Lung (tissue), 11 donors: ENCODE measurements at regions not wholly inside any gene's neighbourhood (a gene's known extent, or its start where the extent isn't known, plus 50 kb on each side); places are given as distances from the start of the nearest gene placed in this dataset.
A peak's percentile ranks its signal among the peaks of the same experiment; 100 is the strongest.

Source experiments
- ATAC-seq: fragments of 200-7000 bp; cut with Tn5 transposase; one replicate; pipeline ENCODE4 v1.9.1; 2020; ENCODE audit warnings: moderate number of reproducible peaks; ENCODE audit not compliant: insufficient read depth, low FRiP score
- DNase-seq, 3 donors: peaks; one replicate each; pipeline ENCODE4 v3.0.0-alpha.2; 2013 to 2017
- H3K27ac ChIP-seq, 2 donors: one replicate each; pipeline ENCODE4 v1.5.1; 2013; ENCODE audit warnings: mild to moderate bottlenecking in 2 of 2, moderate library complexity in 2 of 2, control low read depth in 1 of 2, inconsistent platforms in 1 of 2, low read depth in 1 of 2, low read length in 1 of 2
- H3K27me3 ChIP-seq, 3 donors: one replicate each; pipeline ENCODE4 v1.5.1; 2013; ENCODE audit warnings: low read length in 2 of 3; ENCODE audit not compliant: control insufficient read depth in 3 of 3, insufficient read depth in 3 of 3
- H3K36me3 ChIP-seq, 4 donors: one replicate each; pipeline ENCODE4 v1.5.1; 2013; ENCODE audit warnings: low read length in 4 of 4, mild to moderate bottlenecking in 1 of 4, moderate library complexity in 1 of 4; ENCODE audit not compliant: control insufficient read depth in 4 of 4, insufficient read depth in 4 of 4
- H3K4me1 ChIP-seq, 5 donors: one replicate each; pipeline ENCODE4 v1.5.1; 2013; ENCODE audit warnings: low read length in 5 of 5, mild to moderate bottlenecking in 2 of 5, moderate library complexity in 1 of 5; ENCODE audit not compliant: control insufficient read depth in 5 of 5, insufficient read depth in 5 of 5
- H3K4me3 ChIP-seq: one replicate; pipeline ENCODE4 v1.5.1; 2013; ENCODE audit warnings: mild to moderate bottlenecking, control low read depth, moderate library complexity
- H3K9ac ChIP-seq, 2 donors: one replicate each; pipeline ENCODE4 v1.5.1; 2013; ENCODE audit warnings: low read length in 2 of 2, control low read depth in 1 of 2; ENCODE audit not compliant: insufficient read depth in 1 of 2
- H3K9me3 ChIP-seq, 4 donors: one replicate each; pipeline ENCODE4 v1.5.1; 2013; ENCODE audit warnings: low read length in 3 of 4, mild to moderate bottlenecking in 1 of 4, moderate library complexity in 1 of 4; ENCODE audit not compliant: control insufficient read depth in 4 of 4, insufficient read depth in 3 of 4
- CTCF ChIP-seq: IDR thresholded peaks from 2 replicates; pipeline ENCODE4 v1.5.1; 2012; ENCODE audit warnings: mild to moderate bottlenecking; ENCODE audit errors: control extremely low read depth, extremely low read depth
- WGBS, 2 donors: extraction: QIAGEN DNeasy Blood & Tissue Kit; methylation state at CpG; one replicate each; pipeline ENCODE4 v1.1.7; 2013; 5-methylcytosine and 5-hydroxymethylcytosine counted together
- donor health status: control.
- donor health status: control.
- donor health status: Bipolar disorder and iron deficiency.
- donor health status: healthy.
- donor health status: DM: yes; HTN: yes; CAD: no.

GRCh38 chr10:117674646-117675045 is 132.1 kb downstream of the EMX2 start:
- Histone ChIP-seq H3K9me3 (peaks cover 0 to 3% (median 0%) of the 10 kb centered on the region in 4 donors), H3K9ac (no peak overlapping the region), H3K27me3 (peaks cover 0 to 5% (median 0%) of the 10 kb centered on the region in 3 donors), H3K4me3 (no peak overlapping the region), H3K4me1 (peaks cover 0 to 6% (median 0%) of the 10 kb centered on the region in 5 donors), H3K27ac (no peak overlapping the region), H3K36me3 (no peaks in the 10 kb centered on the region)
- TF ChIP-seq CTCF: no peak
- WGBS, 2 donors: 74 to 80% methylated on average over 6 of the region's 6 CpGs
- ATAC-seq (no peak), DNase-seq (no peak)

GRCh38 chr10:117675514-117676055 is 133.0 kb downstream of the EMX2 start:
- 51 to 60% methylated on average over 11 to 15 of the region's 15 CpGs for WGBS, 2 donors
- TF ChIP-seq CTCF: no peak
- peaks cover 0 to 3% (median 0%) of the 10 kb centered on the region in 4 donors for H3K9me3 ChIP-seq
- no peak overlapping the region for H3K4me3 ChIP-seq
- H3K36me3 ChIP-seq: no peaks in the 10 kb centered on the region
- ATAC-seq (no peak), DNase-seq (peak in 2 of 3 donors; percentile 25)
- H3K27me3 ChIP-seq: peaks cover 0 to 5% (median 0%) of the 10 kb centered on the region in 3 donors
- no peak overlapping the region for H3K9ac ChIP-seq
- no peak overlapping the region for H3K27ac ChIP-seq
- peaks cover 0 to 6% (median 0%) of the 10 kb centered on the region in 5 donors for H3K4me1 ChIP-seq

GRCh38 chr10:117677239-117677638 is 134.7 kb downstream of the EMX2 start:
- Histone ChIP-seq H3K9ac (no peak overlapping the region), H3K36me3 (no peaks in the 10 kb centered on the region), H3K4me3 (no peak overlapping the region), H3K27ac (no peak overlapping the region), H3K9me3 (peaks cover 0 to 3% (median 0%) of the 10 kb centered on the region in 4 donors), H3K4me1 (peaks cover 0 to 6% (median 0%) of the 10 kb centered on the region in 5 donors), H3K27me3 (peaks cover 0 to 5% (median 0%) of the 10 kb centered on the region in 3 donors)
- WGBS, 2 donors: 64 to 67% methylated on average over 7 of the region's 7 CpGs
- no peak for TF ChIP-seq CTCF
- ATAC-seq: no peak
- DNase-seq: no peak
